ENCODE measurements at regions not wholly inside any gene's neighbourhood (a gene's known extent, or its start where the extent isn't known, plus 50 kb on each side); places are given as distances from the start of the nearest gene placed in this dataset.

- no peak for TF ChIP-seq ZBTB33 (IDR thresholded peaks at IDR 0.05)
- no peak for TF ChIP-seq NR2F2 (IDR thresholded peaks at IDR 0.05)
- TF ChIP-seq RXRA (IDR thresholded peaks at IDR 0.05) = no peak
These were observed 94.3 kb downstream of the ASB1 start (continued) for GRCh38 chr2:238521002-238521401.

- no peak for DNase-seq (ENCODE audit: low spot score)
- WGBS = 86% methylated on average over 8 of the region's 8 CpGs
- Histone ChIP-seq H3K27ac (ENCODE audit: low read depth in 1 of 2, low read length in 2 of 2) (no peak overlapping the region), H3K4me1 (ENCODE audit: control insufficient read depth in 4 of 4, insufficient read depth in 4 of 4, low read length in 3 of 4) (no peaks in the 10 kb centered on the region), H3K36me3 (ENCODE audit: control insufficient read depth in 4 of 4, insufficient read depth in 3 of 4, low read depth in 1 of 4, low read length in 3 of 4) (no peaks in the 10 kb centered on the region), H3K9ac (ENCODE audit: low read depth in 1 of 2, low read length in 2 of 2) (no peak overlapping the region), H3K9me3 (ENCODE audit: control insufficient read depth in 4 of 4, low read length in 3 of 4) (peaks cover 0 to 7% (median 4%) of the 10 kb centered on the region in 4 donors), H3K27me3 (ENCODE audit: control insufficient read depth in 4 of 4, insufficient read depth in 4 of 4, low read length in 3 of 4) (no peaks in the 10 kb centered on the region), H3K4me3 (ENCODE audit: low read depth in 1 of 3, low read length in 3 of 3) (no peak overlapping the region)
- TF ChIP-seq RAD21 (IDR thresholded peaks at IDR 0.05) = no peak
- no peak for TF ChIP-seq FOXA1 (IDR thresholded peaks at IDR 0.05)
- TF ChIP-seq HNF4G (IDR thresholded peaks at IDR 0.05) = no peak
- no peak for TF ChIP-seq RXRA (IDR thresholded peaks at IDR 0.05)
- TF ChIP-seq YY1 (IDR thresholded peaks at IDR 0.05) = no peak
- no peak for TF ChIP-seq REST (IDR thresholded peaks at IDR 0.05)
- no peak for TF ChIP-seq HNF4A (conservative IDR thresholded peaks at IDR 0.05)
- TF ChIP-seq JUND (IDR thresholded peaks at IDR 0.05) = no peak
These were observed 95.1 kb downstream of the ASB1 start for GRCh38 chr2:238521870-238522269.

GRCh38 chr2:238523158-238524110, 96.7 kb downstream of the ASB1 start:
- DNase-seq (ENCODE audit: low spot score) = no peak
- Histone ChIP-seq H3K9ac (ENCODE audit: low read depth in 1 of 2, low read length in 2 of 2) (no peak overlapping the region), H3K27me3 (ENCODE audit: control insufficient read depth in 4 of 4, insufficient read depth in 4 of 4, low read length in 3 of 4) (no peaks in the 10 kb centered on the region), H3K4me1 (ENCODE audit: control insufficient read depth in 4 of 4, insufficient read depth in 4 of 4, low read length in 3 of 4) (no peaks in the 10 kb centered on the region), H3K4me3 (ENCODE audit: low read depth in 1 of 3, low read length in 3 of 3) (no peak overlapping the region), H3K9me3 (ENCODE audit: control insufficient read depth in 4 of 4, low read length in 3 of 4) (peaks cover 0 to 2% (median 0%) of the 10 kb centered on the region in 4 donors), H3K36me3 (ENCODE audit: control insufficient read depth in 4 of 4, insufficient read depth in 3 of 4, low read depth in 1 of 4, low read length in 3 of 4) (no peaks in the 10 kb centered on the region), H3K27ac (ENCODE audit: low read depth in 1 of 2, low read length in 2 of 2) (no peak overlapping the region)
- WGBS = 74% methylated on average over 40 of the region's 40 CpGs
- TF ChIP-seq SP1 (IDR thresholded peaks at IDR 0.05) = no peak
